H9 (cell line): ENCODE measurements at regions not wholly inside any gene's neighbourhood (a gene's known extent, or its start where the extent isn't known, plus 50 kb on each side); places are given as distances from the start of the nearest gene placed in this dataset.

Source experiments
- DNase-seq: peaks from one replicate; pipeline ENCODE4 v3.0.0-alpha.2; 2017
- H2AFZ ChIP-seq: one replicate; pipeline ENCODE4 v1.6.1; 2013; ENCODE audit warnings: mild to moderate bottlenecking, low read length, control low read depth, moderate library complexity
- H2AK5ac ChIP-seq: 2 replicates; pipeline ENCODE4 v1.6.1; 2013; ENCODE audit warnings: low read length, control low read depth, mixed read lengths; ENCODE audit not compliant: insufficient read length
- H2BK120ac ChIP-seq: one replicate; pipeline ENCODE4 v1.6.1; 2013; ENCODE audit warnings: low read depth, mild to moderate bottlenecking, low read length, control low read depth, inconsistent platforms; ENCODE audit not compliant: poor library complexity, severe bottlenecking
- H2BK12ac ChIP-seq: 2 replicates; pipeline ENCODE4 v1.6.1; 2013; ENCODE audit warnings: low read length, control low read depth, mixed read lengths, low read depth; ENCODE audit not compliant: insufficient read length
- H2BK15ac ChIP-seq: 2 replicates; pipeline ENCODE4 v1.6.1; 2013; ENCODE audit warnings: low read depth, low read length, control low read depth
- H2BK20ac ChIP-seq: one replicate; pipeline ENCODE4 v1.6.1; 2013; ENCODE audit warnings: low read depth, mild to moderate bottlenecking, low read length, control low read depth, inconsistent platforms; ENCODE audit not compliant: poor library complexity, severe bottlenecking
- H2BK5ac ChIP-seq: 2 replicates; pipeline ENCODE4 v1.6.1; 2013; ENCODE audit warnings: low read length, control low read depth, mixed read lengths; ENCODE audit not compliant: insufficient read length
- H3K14ac ChIP-seq: 2 replicates; pipeline ENCODE4 v1.6.1; 2013; ENCODE audit warnings: low read length, control low read depth; ENCODE audit not compliant: insufficient read depth
- H3K18ac ChIP-seq: 2 replicates; pipeline ENCODE4 v1.6.1; 2013; ENCODE audit warnings: low read depth, mild to moderate bottlenecking, mixed read lengths, low read length, control low read depth; ENCODE audit not compliant: insufficient read length
- H3K23ac ChIP-seq: 2 replicates; pipeline ENCODE4 v1.6.1; 2013; ENCODE audit warnings: low read length, control low read depth, mixed read lengths, low read depth; ENCODE audit not compliant: insufficient read length
- H3K23me2 ChIP-seq: 2 replicates; pipeline ENCODE4 v1.6.1; 2013; ENCODE audit warnings: low read depth, mild to moderate bottlenecking, mixed read lengths, low read length, control low read depth; ENCODE audit not compliant: insufficient read length, poor library complexity, severe bottlenecking
- H3K27ac ChIP-seq: 2 replicates; pipeline ENCODE4 v1.5.1; 2013; ENCODE audit warnings: low read length, control low read depth, mixed read lengths, low read depth; ENCODE audit not compliant: insufficient read length
- H3K27me3 ChIP-seq: 2 replicates; pipeline ENCODE4 v1.6.1; 2013; ENCODE audit warnings: low read length, control low read depth, inconsistent platforms; ENCODE audit not compliant: insufficient read depth
- H3K4ac ChIP-seq: 2 replicates; pipeline ENCODE4 v1.6.1; 2013; ENCODE audit warnings: low read depth, mild to moderate bottlenecking, control low read depth, inconsistent platforms, low read length, moderate library complexity
- H3K4me1 ChIP-seq: 2 replicates; pipeline ENCODE4 v1.6.1; 2013; ENCODE audit warnings: low read length, control low read depth, inconsistent platforms; ENCODE audit not compliant: insufficient read depth
- H3K4me2 ChIP-seq: 2 replicates; pipeline ENCODE4 v1.6.1; 2013; ENCODE audit warnings: low read length, control low read depth, mixed read lengths; ENCODE audit not compliant: insufficient read length, insufficient read depth
- H3K56ac ChIP-seq: 2 replicates; pipeline ENCODE4 v1.6.1; 2013; ENCODE audit warnings: low read depth, mild to moderate bottlenecking, mixed read lengths, low read length, control low read depth; ENCODE audit not compliant: insufficient read length
- H3K79me1 ChIP-seq: 2 replicates; pipeline ENCODE4 v1.6.1; 2013; ENCODE audit warnings: low read depth, mild to moderate bottlenecking, moderate library complexity, low read length, control low read depth, inconsistent platforms; ENCODE audit not compliant: insufficient read depth, poor library complexity, severe bottlenecking
- H3K79me2 ChIP-seq: 2 replicates; pipeline ENCODE4 v1.6.1; 2013; ENCODE audit warnings: low read length, control low read depth, inconsistent platforms; ENCODE audit not compliant: insufficient read depth
- H3K9ac ChIP-seq: 2 replicates; pipeline ENCODE4 v1.6.1; 2013; ENCODE audit warnings: low read length, control low read depth, mixed read lengths; ENCODE audit not compliant: insufficient read length; ENCODE audit errors: extremely low read depth
- H3K9me3 ChIP-seq: one replicate; pipeline ENCODE4 v1.6.1; 2013; ENCODE audit warnings: low read depth, low read length, inconsistent platforms; ENCODE audit not compliant: control insufficient read depth
- H3T11ph ChIP-seq: one replicate; pipeline ENCODE4 v1.6.1; 2013; ENCODE audit warnings: mild to moderate bottlenecking, low read length, control low read depth, inconsistent platforms
- H4K20me1 ChIP-seq: one replicate; pipeline ENCODE4 v1.6.1; 2013; ENCODE audit not compliant: control insufficient read depth, insufficient read length, insufficient read depth
- H4K5ac ChIP-seq: 2 replicates; pipeline ENCODE4 v1.6.1; 2013; ENCODE audit warnings: low read depth, mild to moderate bottlenecking, mixed read lengths, low read length, control low read depth; ENCODE audit not compliant: insufficient read length
- H4K8ac ChIP-seq: replicated peaks from 2 replicates; pipeline ENCODE4 v1.6.1; 2013; ENCODE audit warnings: low read length, control low read depth, mixed read lengths, low read depth; ENCODE audit not compliant: insufficient read length
- H4K91ac ChIP-seq: 2 replicates; pipeline ENCODE4 v1.6.1; 2013; ENCODE audit warnings: low read depth, mild to moderate bottlenecking, moderate library complexity, mixed read lengths, low read length, control low read depth; ENCODE audit not compliant: insufficient read length
- H3K27ac Mint-ChIP-seq, 3 experiments: 2 replicates in 2 of 3; 3 replicates in 1 of 3; pipeline ENCODE4 v1.8.0; 2020 to 2021; ENCODE audit warnings: mixed read lengths in 3 of 3, mild to moderate bottlenecking in 1 of 3, moderate library complexity in 1 of 3
- H3K27me3 Mint-ChIP-seq: 2 replicates; pipeline ENCODE4 v1.8.0; 2021; ENCODE audit warnings: low read depth, mild to moderate bottlenecking, moderate library complexity, mixed read lengths
- H3K36me3 Mint-ChIP-seq, 3 experiments: 2 replicates in 2 of 3; 3 replicates in 1 of 3; pipeline ENCODE4 v1.8.0; 2020 to 2021; ENCODE audit warnings: low read depth in 3 of 3, mixed read lengths in 3 of 3; ENCODE audit not compliant: insufficient read depth in 1 of 3
- H3K4me1 Mint-ChIP-seq, 2 experiments: 2 replicates each; pipeline ENCODE4 v1.8.0; 2020; ENCODE audit warnings: mixed read lengths in 2 of 2
- H3K4me3 Mint-ChIP-seq, 2 experiments: 2 replicates in 1 of 2; 3 replicates in 1 of 2; pipeline ENCODE4 v1.8.0; 2020 to 2021; ENCODE audit warnings: mild to moderate bottlenecking in 2 of 2, mixed read lengths in 2 of 2, moderate library complexity in 1 of 2
- H3K9me3 Mint-ChIP-seq, 2 experiments: 2 replicates in 1 of 2; 3 replicates in 1 of 2; pipeline ENCODE4 v1.8.0; 2020; ENCODE audit warnings: mild to moderate bottlenecking in 2 of 2, mixed read lengths in 2 of 2, moderate library complexity in 1 of 2
- CTCF ChIP-seq: fragments of 200-600 bp; sonication (generic); conservative IDR thresholded peaks from 3 replicates; pipeline ENCODE4 v1.8.0; 2021; ENCODE audit warnings: antibody characterized with exemption, mild to moderate bottlenecking
- WGBS: extraction: QIAGEN DNeasy Blood & Tissue Kit; methylation state at CpG from one replicate; pipeline ENCODE4 v1.1.7; 2013; ENCODE audit warnings: missing lambda C conversion rate, low lambda C conversion rate, mixed read lengths; ENCODE audit not compliant: insufficient read length; ENCODE audit errors: extremely low coverage; 5-methylcytosine and 5-hydroxymethylcytosine counted together

GRCh38 chr14:101114726-101115515 is 211.4 kb upstream of the RTL1 start:
- Histone ChIP-seq H2AK5ac (no peak overlapping the region), H3K79me1 (no peaks in the 10 kb centered on the region), H3K4ac (no peak overlapping the region), H3K27ac (no peak overlapping the region), H3K56ac (no peak overlapping the region), H2BK12ac (no peak overlapping the region), H4K5ac (no peak overlapping the region), H3K79me2 (no peaks in the 10 kb centered on the region), H3K23ac (no peak overlapping the region), H2BK120ac (no peak overlapping the region), H3K18ac (no peak overlapping the region), H3K14ac (no peak overlapping the region), H3K4me1 (no peaks in the 10 kb centered on the region), H2BK20ac (no peak overlapping the region), H3K4me2 (no peak overlapping the region), H4K91ac (no peak overlapping the region), H3K9ac (no peak overlapping the region), H2AFZ (no peak overlapping the region), H3K27me3 (no peaks in the 10 kb centered on the region), H4K20me1 (no peaks in the 10 kb centered on the region), H3T11ph (no peak overlapping the region), H2BK15ac (no peak overlapping the region), H4K8ac (no peak overlapping the region), H3K23me2 (no peaks in the 10 kb centered on the region), H2BK5ac (no peak overlapping the region), H3K9me3 (no peaks in the 10 kb centered on the region)
- Mint-ChIP-seq H3K4me1 (peaks cover 15 to 18% of the 10 kb centered on the region in 2 experiments), H3K27me3 (peaks cover 26% of the 10 kb centered on the region), H3K27ac (peak overlapping the region in 1 of 3 experiments; percentile 53; a peak in 2 of 7 replicates), H3K4me3 (no peak overlapping the region), H3K9me3 (peaks cover 0 to 4% of the 10 kb centered on the region in 2 experiments; a peak in 1 of 5 replicates), H3K36me3 (no peaks in the 10 kb centered on the region; a peak in 1 of 7 replicates)
- no peak for TF ChIP-seq CTCF
- DNase-seq, result no peak
- no CpG with 5 or more reads among the region's 19 CpGs for WGBS
